ENCODE measurements at regions not wholly inside any gene's neighbourhood (a gene's known extent, or its start where the extent isn't known, plus 50 kb on each side); places are given as distances from the start of the nearest gene placed in this dataset.

DNA sequence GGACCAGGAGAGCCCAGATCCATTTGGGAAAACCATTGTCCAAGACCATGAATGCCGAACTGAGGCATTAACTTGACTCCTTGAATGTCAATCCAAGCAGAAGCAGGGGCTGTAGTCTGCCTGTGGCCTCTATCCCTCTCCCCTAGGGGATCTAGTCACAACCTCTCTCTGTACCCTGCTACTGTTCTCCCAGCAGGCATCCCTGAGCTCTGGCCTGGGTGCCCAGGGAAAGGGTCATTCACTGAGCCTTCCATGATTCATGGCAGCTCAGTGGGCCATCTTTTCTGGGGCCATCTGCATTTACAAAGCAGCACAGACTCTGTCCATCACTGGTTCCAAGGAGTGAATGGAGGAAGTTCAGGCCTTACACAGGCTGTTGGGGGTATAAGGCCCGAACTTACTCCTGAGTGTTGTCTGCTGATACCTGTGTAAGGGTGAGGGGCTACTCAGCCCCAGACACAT, 151.8 kb downstream of the ZFP36L2 start:
- peaks cover 54% of the 10 kb centered on the region for H3K4me1 ChIP-seq (ENCODE audit: control insufficient read depth, extremely low read depth, insufficient read depth, low read length)
- no peak overlapping the region for H2AFZ ChIP-seq (ENCODE audit: low read length)
- H3K4me3 ChIP-seq (replicated peaks in 1 of 4; ENCODE audit: control extremely low read depth in 1 of 4, insufficient read depth in 1 of 4, low read depth in 3 of 4, low read length in 4 of 4): no peak overlapping the region
- H3K79me2 ChIP-seq (ENCODE audit: control insufficient read depth, insufficient read depth, low read length): no peaks in the 10 kb centered on the region
- DNase-seq (ENCODE audit: low read depth in 2 of 2): no peak
- peak overlapping the region; percentile 2 for H3K4me2 ChIP-seq (ENCODE audit: extremely low read depth, insufficient read depth, low read length)
- H3K36me3 ChIP-seq (ENCODE audit: control insufficient read depth, insufficient read depth, low read length): no peaks in the 10 kb centered on the region
- peak overlapping the region; percentile 98 for H3K27ac ChIP-seq (ENCODE audit: insufficient read depth, low read length)
- H4K20me1 ChIP-seq (ENCODE audit: control insufficient read depth, extremely low read depth, insufficient read depth, low read length): no peaks in the 10 kb centered on the region
- H3K27me3 ChIP-seq (ENCODE audit: control insufficient read depth, insufficient read depth, low read length): no peaks in the 10 kb centered on the region
- no peaks in the 10 kb centered on the region for H3K9me3 ChIP-seq (ENCODE audit: control insufficient read depth, insufficient read depth, low read depth, low read length)
- peak overlapping the region; percentile 5 for H3K9ac ChIP-seq (ENCODE audit: insufficient read depth, low read length)
- TF ChIP-seq, protein P1, sequence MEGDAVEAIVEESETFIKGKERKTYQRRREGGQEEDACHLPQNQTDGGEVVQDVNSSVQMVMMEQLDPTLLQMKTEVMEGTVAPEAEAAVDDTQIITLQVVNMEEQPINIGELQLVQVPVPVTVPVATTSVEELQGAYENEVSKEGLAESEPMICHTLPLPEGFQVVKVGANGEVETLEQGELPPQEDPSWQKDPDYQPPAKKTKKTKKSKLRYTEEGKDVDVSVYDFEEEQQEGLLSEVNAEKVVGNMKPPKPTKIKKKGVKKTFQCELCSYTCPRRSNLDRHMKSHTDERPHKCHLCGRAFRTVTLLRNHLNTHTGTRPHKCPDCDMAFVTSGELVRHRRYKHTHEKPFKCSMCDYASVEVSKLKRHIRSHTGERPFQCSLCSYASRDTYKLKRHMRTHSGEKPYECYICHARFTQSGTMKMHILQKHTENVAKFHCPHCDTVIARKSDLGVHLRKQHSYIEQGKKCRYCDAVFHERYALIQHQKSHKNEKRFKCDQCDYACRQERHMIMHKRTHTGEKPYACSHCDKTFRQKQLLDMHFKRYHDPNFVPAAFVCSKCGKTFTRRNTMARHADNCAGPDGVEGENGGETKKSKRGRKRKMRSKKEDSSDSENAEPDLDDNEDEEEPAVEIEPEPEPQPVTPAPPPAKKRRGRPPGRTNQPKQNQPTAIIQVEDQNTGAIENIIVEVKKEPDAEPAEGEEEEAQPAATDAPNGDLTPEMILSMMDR (conservative IDR thresholded peaks at IDR 0.05 in 1 of 2, IDR thresholded peaks at IDR 0.05 in 1 of 2; ENCODE audit: low read depth in 1 of 2, low read length in 2 of 2): no peak
- TF ChIP-seq EZH2 (IDR thresholded peaks at IDR 0.05; ENCODE audit: low read length, missing control alignments): no peak

- Histone ChIP-seq H3K4me2 (ENCODE audit: extremely low read depth, insufficient read depth, low read length) (no peak overlapping the region), H3K9ac (ENCODE audit: insufficient read depth, low read length) (no peak overlapping the region)
These were observed 152.4 kb downstream of the ZFP36L2 start for GRCh38 chr2:43074052-43074451.

GRCh38 chr2:43073401-43073825, 153.0 kb downstream of the ZFP36L2 start:
- Histone ChIP-seq H3K4me2 (ENCODE audit: extremely low read depth, insufficient read depth, low read length) (peak overlapping the region; percentile 19), H3K79me2 (ENCODE audit: control insufficient read depth, insufficient read depth, low read length) (no peaks in the 10 kb centered on the region), H3K4me3 (replicated peaks in 1 of 4; ENCODE audit: control extremely low read depth in 1 of 4, insufficient read depth in 1 of 4, low read depth in 3 of 4, low read length in 4 of 4) (no peak overlapping the region), H4K20me1 (ENCODE audit: control insufficient read depth, extremely low read depth, insufficient read depth, low read length) (no peaks in the 10 kb centered on the region), H2AFZ (ENCODE audit: low read length) (no peak overlapping the region), H3K36me3 (ENCODE audit: control insufficient read depth, insufficient read depth, low read length) (no peaks in the 10 kb centered on the region), H3K9ac (ENCODE audit: insufficient read depth, low read length) (no peak overlapping the region), H3K4me1 (ENCODE audit: control insufficient read depth, extremely low read depth, insufficient read depth, low read length) (peaks cover 52% of the 10 kb centered on the region), H3K27ac (ENCODE audit: insufficient read depth, low read length) (peak overlapping the region; percentile 98), H3K27me3 (ENCODE audit: control insufficient read depth, insufficient read depth, low read length) (no peaks in the 10 kb centered on the region), H3K9me3 (ENCODE audit: control insufficient read depth, insufficient read depth, low read depth, low read length) (no peaks in the 10 kb centered on the region)
- peak; percentile 59 to 92 for DNase-seq (ENCODE audit: low read depth in 2 of 2)
- TF ChIP-seq, protein P1 (conservative IDR thresholded peaks at IDR 0.05 in 1 of 2, IDR thresholded peaks at IDR 0.05 in 1 of 2; ENCODE audit: low read depth in 1 of 2, low read length in 2 of 2): no peak
- TF ChIP-seq EZH2 (IDR thresholded peaks at IDR 0.05; ENCODE audit: low read length, missing control alignments): no peak

More at GRCh38 chr2:43074052-43074451, 152.4 kb downstream of the ZFP36L2 start:
- Histone ChIP-seq H3K27ac (ENCODE audit: insufficient read depth, low read length) (peak overlapping the region; percentile 98), H3K27me3 (ENCODE audit: control insufficient read depth, insufficient read depth, low read length) (no peaks in the 10 kb centered on the region), H2AFZ (ENCODE audit: low read length) (no peak overlapping the region), H3K9me3 (ENCODE audit: control insufficient read depth, insufficient read depth, low read depth, low read length) (no peaks in the 10 kb centered on the region), H3K4me3 (replicated peaks in 1 of 4; ENCODE audit: control extremely low read depth in 1 of 4, insufficient read depth in 1 of 4, low read depth in 3 of 4, low read length in 4 of 4) (no peak overlapping the region), H4K20me1 (ENCODE audit: control insufficient read depth, extremely low read depth, insufficient read depth, low read length) (no peaks in the 10 kb centered on the region), H3K79me2 (ENCODE audit: control insufficient read depth, insufficient read depth, low read length) (no peaks in the 10 kb centered on the region), H3K36me3 (ENCODE audit: control insufficient read depth, insufficient read depth, low read length) (no peaks in the 10 kb centered on the region), H3K4me1 (ENCODE audit: control insufficient read depth, extremely low read depth, insufficient read depth, low read length) (peaks cover 54% of the 10 kb centered on the region)
- TF ChIP-seq, protein P1 (conservative IDR thresholded peaks at IDR 0.05 in 1 of 2, IDR thresholded peaks at IDR 0.05 in 1 of 2; ENCODE audit: low read depth in 1 of 2, low read length in 2 of 2): no peak
- DNase-seq (ENCODE audit: low read depth in 2 of 2): no peak

All from fibroblast of lung (primary cell).